Caki2 (cell line): ENCODE measurements at regions not wholly inside any gene's neighbourhood (a gene's known extent, or its start where the extent isn't known, plus 50 kb on each side); places are given as distances from the start of the nearest gene placed in this dataset.
A peak's percentile ranks its signal among the peaks of the same experiment; 100 is the strongest.
"Not testable (repeated sequence)": the region's sequence is repeated elsewhere in the genome, so short reads cannot be mapped to it uniquely, and the experiment has no call there.

ENCODE experiments used
- DNase-seq: peaks from one replicate; pipeline ENCODE4 v3.0.0-alpha.2; 2015; ENCODE audit warnings: low read depth
- in situ Hi-C: cut with HindIII; loops from 2 replicates; pipeline ENCODE4 v1.10.0; 2016; ENCODE audit warnings: low sequenced_read_pairs, low pct_unique_long_range_greater_than_20kb, mixed read lengths

GRCh38 chrX:45584717-45585116 is 384.0 kb upstream of the DIPK2B start:
- DNase-seq: no peak
- in situ Hi-C loops: no loop called here

GRCh38 chrX:45577361-45577760 is 376.7 kb upstream of the DIPK2B start:
- no peak for DNase-seq
- in situ Hi-C loops: no loop called here

- DNase-seq: no peak
- in situ Hi-C loops: no loop called here
Observed at GRCh38 chrX:45571453-45571852, 370.8 kb upstream of the DIPK2B start.

- no peak for DNase-seq
- in situ Hi-C loops: no loop called here
Observed at GRCh38 chrX:45566456-45566855, 365.8 kb upstream of the DIPK2B start.

- in situ Hi-C loops: no loop called here
- no peak for DNase-seq
Observed at GRCh38 chrX:45557387-45557786, 356.7 kb upstream of the DIPK2B start.

GRCh38 chrX:45554736-45555135 is 354.1 kb upstream of the DIPK2B start:
- in situ Hi-C loops: no loop called here
- no peak for DNase-seq

- in situ Hi-C loops: no loop called here
- DNase-seq: no peak
Observed at GRCh38 chrX:45553417-45553816, 352.7 kb upstream of the DIPK2B start.

GRCh38 chrX:45546697-45547096 is 346.0 kb upstream of the DIPK2B start:
- in situ Hi-C loops, DNase-seq: not testable (repeated sequence)

- no peak for DNase-seq
- in situ Hi-C loops: no loop called here
Observed at GRCh38 chrX:45540181-45540580, 339.5 kb upstream of the DIPK2B start.

- in situ Hi-C loops: no loop called here
- no peak for DNase-seq
Observed at GRCh38 chrX:45537936-45538335, 337.3 kb upstream of the DIPK2B start.

- DNase-seq: no peak
- in situ Hi-C loops: no loop called here
Observed at GRCh38 chrX:45527834-45528233, 327.2 kb upstream of the DIPK2B start.

- in situ Hi-C loops: no loop called here
- DNase-seq: no peak
Observed at GRCh38 chrX:45524805-45525204, 324.1 kb upstream of the DIPK2B start.

- in situ Hi-C loops: no loop called here
- no peak for DNase-seq
Observed at GRCh38 chrX:45524296-45524695, 323.6 kb upstream of the DIPK2B start.

- DNase-seq: no peak
- in situ Hi-C loops: no loop called here
Observed at GRCh38 chrX:45518552-45518951, 317.9 kb upstream of the DIPK2B start.

GRCh38 chrX:45517090-45517973 is 316.7 kb upstream of the DIPK2B start:
- in situ Hi-C loops: no loop called here
- DNase-seq: peak; percentile 70

GRCh38 chrX:45515262-45516215 is 314.9 kb upstream of the DIPK2B start:
- in situ Hi-C loops: no loop called here
- peak; percentile 80 for DNase-seq

- in situ Hi-C loops: no loop called here
- DNase-seq: no peak
Observed at GRCh38 chrX:45513042-45513441, 312.4 kb upstream of the DIPK2B start.

GRCh38 chrX:45508454-45508853 is 307.8 kb upstream of the DIPK2B start:
- in situ Hi-C loops: no loop called here
- no peak for DNase-seq

GRCh38 chrX:45506149-45506730 is 305.6 kb upstream of the DIPK2B start:
- in situ Hi-C loops: no loop called here
- DNase-seq: no peak
